PC-9 (cell line): ENCODE measurements at regions not wholly inside any gene's neighbourhood (a gene's known extent, or its start where the extent isn't known, plus 50 kb on each side); places are given as distances from the start of the nearest gene placed in this dataset.

Source experiments
- BruUV-seq: library from RNA; stranded (reverse); fragments of 400-500 nt; replicated peaks from 2 replicates; lab custom pipeline; 2021; lab: Mats Ljungman, UMichigan
- CTCF ChIA-PET: fragments of 300-600 bp; sonication (Branson Sonifier 250); formaldehyde crosslinking; loops from one replicate; lab custom pipeline; 2022; ENCODE audit warnings: antibody characterized with exemption; lab: Charles Lee
- POLR2A ChIA-PET: fragments of 300-600 bp; sonication (Branson Sonifier 250); formaldehyde crosslinking; loops from one replicate; lab custom pipeline; 2022; ENCODE audit warnings: antibody characterized with exemption; ENCODE audit not compliant: unreplicated experiment; lab: Charles Lee
- DNase-seq, 2 experiments: peaks; one replicate each; pipeline versions ENCODE4 v3.0.0 to v3.0.0-alpha.2; 2015 to 2022; ENCODE audit warnings: mixed read lengths in 1 of 2
- H2AFZ ChIP-seq: fragments of 200-600 bp; sonication (generic); 2 replicates; pipeline ENCODE4 v1.8.1; 2017; ENCODE audit warnings: antibody characterized with exemption
- H3F3A ChIP-seq: fragments of 200-600 bp; sonication (generic); 2 replicates; pipeline ENCODE4 v1.8.1; 2017; ENCODE audit warnings: antibody characterized with exemption, mild to moderate bottlenecking, low read depth; ENCODE audit not compliant: insufficient read depth
- H3K27ac ChIP-seq: fragments of 200-600 bp; sonication (generic); 2 replicates; pipeline ENCODE4 v1.6.1; 2016; ENCODE audit warnings: mixed run types
- H3K27me3 ChIP-seq: fragments of 200-600 bp; sonication (generic); 2 replicates; pipeline ENCODE4 v1.6.1; 2016; ENCODE audit warnings: low read depth, mixed run types; ENCODE audit not compliant: insufficient read depth
- H3K36me3 ChIP-seq: fragments of 200-600 bp; sonication (generic); 2 replicates; pipeline ENCODE4 v1.6.1; 2016; ENCODE audit warnings: low read depth, mixed run types
- H3K4me1 ChIP-seq: fragments of 200-600 bp; sonication (generic); replicated peaks from 2 replicates; pipeline ENCODE4 v1.6.1; 2016; ENCODE audit warnings: mixed run types; ENCODE audit not compliant: insufficient read depth
- H3K4me2 ChIP-seq: fragments of 200-600 bp; sonication (generic); 2 replicates; pipeline ENCODE4 v1.6.1; 2017; ENCODE audit warnings: mixed run types
- H3K4me3 ChIP-seq: fragments of 200-600 bp; sonication (generic); 2 replicates; pipeline ENCODE4 v1.6.1; 2016; ENCODE audit warnings: mixed run types
- H3K79me2 ChIP-seq: fragments of 200-600 bp; sonication (generic); 2 replicates; pipeline ENCODE4 v1.6.1; 2017; ENCODE audit warnings: low read depth, mixed run types
- H3K9me2 ChIP-seq: fragments of 200-600 bp; sonication (generic); 2 replicates; pipeline ENCODE4 v1.8.1; 2017; ENCODE audit warnings: mild to moderate bottlenecking; ENCODE audit not compliant: insufficient read depth
- H3K9me3 ChIP-seq: fragments of 200-600 bp; sonication (generic); 2 replicates; pipeline ENCODE4 v1.8.1; 2016; ENCODE audit warnings: low read depth; ENCODE audit not compliant: insufficient read depth
- H4K20me1 ChIP-seq: fragments of 200-600 bp; sonication (generic); 2 replicates; pipeline ENCODE4 v1.8.1; 2017; ENCODE audit not compliant: insufficient read depth
- CTCF ChIP-seq: fragments of 200-600 bp; sonication (generic); conservative IDR thresholded peaks from 2 replicates; pipeline ENCODE4 v1.6.1; 2017; ENCODE audit warnings: mixed run types, antibody characterized with exemption, mild to moderate bottlenecking, moderate library complexity
- EZH2 ChIP-seq: fragments of 200-600 bp; sonication (generic); IDR thresholded peaks from 2 replicates; pipeline ENCODE4 v1.8.0; 2017; ENCODE audit warnings: antibody characterized with exemption, low read depth
- intact Hi-C: fragments of 100-400 bp; cut with micrococcal nuclease; formaldehyde crosslinking; loops from one replicate; pipeline ENCODE4 v1.10.0; 2022; ENCODE audit not compliant: unreplicated experiment

GRCh38 chr18:53994016-53994415 lies 230.5 kb downstream of the MBD2 start:
- H3K9me3 ChIP-seq: no peaks in the 10 kb centered on the region
- BruUV-seq: no TSS peak
- no peaks in the 10 kb centered on the region for H3K9me2 ChIP-seq
- no peak overlapping the region for H3K4me3 ChIP-seq
- H3K27me3 ChIP-seq: no peaks in the 10 kb centered on the region
- H2AFZ ChIP-seq: no peak overlapping the region
- H3K36me3 ChIP-seq: no peaks in the 10 kb centered on the region
- H4K20me1 ChIP-seq: no peaks in the 10 kb centered on the region
- DNase-seq: no peak
- no peaks in the 10 kb centered on the region for H3F3A ChIP-seq
- H3K79me2 ChIP-seq: no peaks in the 10 kb centered on the region
- POLR2A ChIA-PET: no interaction called here
- no peaks in the 10 kb centered on the region for H3K4me1 ChIP-seq
- intact Hi-C loops: no loop called here
- CTCF ChIA-PET: no interaction called here
- TF ChIP-seq CTCF (no peak), EZH2 (no peak)
- no peak overlapping the region for H3K27ac ChIP-seq
- no peak overlapping the region for H3K4me2 ChIP-seq

- TF ChIP-seq CTCF (no peak), EZH2 (no peak)
- DNase-seq: no peak
- H3K4me3 ChIP-seq: no peak overlapping the region
- H3K27ac ChIP-seq: no peak overlapping the region
- no peak overlapping the region for H3K4me2 ChIP-seq
- H3K27me3 ChIP-seq: no peaks in the 10 kb centered on the region
- H3K79me2 ChIP-seq: no peaks in the 10 kb centered on the region
- no peak overlapping the region for H2AFZ ChIP-seq
- ChIA-PET CTCF (no interaction called here), POLR2A (no interaction called here)
- no peaks in the 10 kb centered on the region for H4K20me1 ChIP-seq
- H3K9me2 ChIP-seq: no peaks in the 10 kb centered on the region
- BruUV-seq: no TSS peak
- intact Hi-C loops: no loop called here
- H3K4me1 ChIP-seq: no peaks in the 10 kb centered on the region
- H3K9me3 ChIP-seq: no peaks in the 10 kb centered on the region
- H3K36me3 ChIP-seq: no peaks in the 10 kb centered on the region
- H3F3A ChIP-seq: no peaks in the 10 kb centered on the region
These were observed 232.7 kb downstream of the MBD2 start for GRCh38 chr18:53991805-53992204.

GRCh38 chr18:53991202-53991601 lies 233.3 kb downstream of the MBD2 start:
- TF ChIP-seq EZH2: no peak
- no peak for TF ChIP-seq CTCF
- Histone ChIP-seq H3K9me3 (no peaks in the 10 kb centered on the region), H3K27ac (no peak overlapping the region), H3K79me2 (no peaks in the 10 kb centered on the region), H3K4me3 (no peak overlapping the region), H3K27me3 (no peaks in the 10 kb centered on the region), H3F3A (no peaks in the 10 kb centered on the region), H3K4me2 (no peak overlapping the region), H4K20me1 (no peaks in the 10 kb centered on the region), H2AFZ (no peak overlapping the region), H3K9me2 (no peaks in the 10 kb centered on the region), H3K4me1 (no peaks in the 10 kb centered on the region), H3K36me3 (no peaks in the 10 kb centered on the region)
- ChIA-PET POLR2A (no interaction called here), CTCF (no interaction called here)
- intact Hi-C loops: no loop called here
- no peak for DNase-seq
- no TSS peak for BruUV-seq
